Keratinocyte (primary cell): ENCODE measurements at regions not wholly inside any gene's neighbourhood (a gene's known extent, or its start where the extent isn't known, plus 50 kb on each side); places are given as distances from the start of the nearest gene placed in this dataset.

Source experiments
- CTCF ChIP-seq, 3 experiments: IDR thresholded peaks in 1 of 3; conservative IDR thresholded peaks in 1 of 3; optimal IDR thresholded peaks in 1 of 3; 2 replicates in 2 of 3; 3 replicates in 1 of 3; pipeline versions ENCODE3 to v1.5.1; 2011; ENCODE audit warnings: low read length in 3 of 3, mild to moderate bottlenecking in 3 of 3, moderate library complexity in 2 of 3, control low read depth in 1 of 3, inconsistent platforms in 1 of 3; ENCODE audit not compliant: insufficient read depth in 2 of 3; ENCODE audit errors: extremely low read depth in 1 of 3
- EZH2 ChIP-seq: IDR thresholded peaks from one replicate; pipeline ENCODE4 v1.6.1; 2012; ENCODE audit warnings: inconsistent platforms, mild to moderate bottlenecking, low read length, moderate library complexity

GRCh38 chr2:176657393-176657792 is 388.2 kb downstream of the MTX2 start:
- TF ChIP-seq CTCF (optimal IDR thresholded peaks at IDR 0.05 in 1 of 3, IDR thresholded peaks at IDR 0.05 in 1 of 3, conservative IDR thresholded peaks at IDR 0.05 in 1 of 3; ENCODE audit: extremely low read depth in 1 of 3, insufficient read depth in 2 of 3, low read length in 3 of 3) = no peak
- no peak for TF ChIP-seq EZH2
